CD1c-positive myeloid dendritic cell (primary cell): ENCODE measurements at regions not wholly inside any gene's neighbourhood (a gene's known extent, or its start where the extent isn't known, plus 50 kb on each side); places are given as distances from the start of the nearest gene placed in this dataset.
"Not testable (repeated sequence)": the region's sequence is repeated elsewhere in the genome, so short reads cannot be mapped to it uniquely, and the experiment has no call there.

Experiments
- DNase-seq: peaks from one replicate; pipeline ENCODE4 v3.0.0-alpha.2; 2016; ENCODE audit errors: extremely low spot score

DNA sequence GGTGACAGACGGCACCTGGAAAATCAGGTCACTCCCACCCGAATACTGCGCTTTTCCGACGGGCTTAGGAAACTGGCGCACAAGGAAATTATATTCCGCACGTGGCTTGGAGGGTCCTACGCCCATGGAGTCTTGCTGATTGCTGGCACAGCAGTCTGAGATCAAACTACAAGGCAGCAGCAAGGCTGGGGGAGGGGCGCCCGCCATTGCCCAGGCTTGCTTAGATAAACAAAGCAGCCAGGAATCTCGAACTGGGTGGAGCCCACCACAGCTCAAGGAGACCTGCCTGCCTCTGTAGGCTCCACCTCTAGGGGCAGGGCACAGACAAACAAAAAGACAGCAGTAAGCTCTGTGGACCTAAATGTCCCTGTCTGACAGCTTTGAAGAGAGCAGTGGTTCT lies 394.3 kb downstream of the PTH2R start:
- not testable (repeated sequence) for DNase-seq

DNA sequence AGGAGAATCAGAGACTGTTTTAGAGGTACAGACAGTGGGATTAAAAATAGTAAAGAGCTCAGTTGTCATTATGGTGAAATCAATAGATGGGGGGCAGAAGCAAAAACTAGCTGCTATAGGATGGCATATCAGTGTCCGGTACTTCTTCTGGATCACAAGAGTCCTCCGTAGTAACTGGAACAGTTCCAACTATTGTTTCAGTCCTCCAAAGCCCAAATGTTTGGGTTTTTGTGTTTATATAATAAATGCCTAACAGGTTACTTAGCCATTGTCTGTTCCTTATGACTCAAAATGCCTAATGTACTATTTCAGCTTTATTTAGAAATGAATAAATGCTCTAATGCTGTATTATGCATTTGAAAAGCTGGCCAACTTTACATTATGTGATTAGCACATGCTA lies 401.2 kb downstream of the PTH2R start:
- DNase-seq: no peak

DNA sequence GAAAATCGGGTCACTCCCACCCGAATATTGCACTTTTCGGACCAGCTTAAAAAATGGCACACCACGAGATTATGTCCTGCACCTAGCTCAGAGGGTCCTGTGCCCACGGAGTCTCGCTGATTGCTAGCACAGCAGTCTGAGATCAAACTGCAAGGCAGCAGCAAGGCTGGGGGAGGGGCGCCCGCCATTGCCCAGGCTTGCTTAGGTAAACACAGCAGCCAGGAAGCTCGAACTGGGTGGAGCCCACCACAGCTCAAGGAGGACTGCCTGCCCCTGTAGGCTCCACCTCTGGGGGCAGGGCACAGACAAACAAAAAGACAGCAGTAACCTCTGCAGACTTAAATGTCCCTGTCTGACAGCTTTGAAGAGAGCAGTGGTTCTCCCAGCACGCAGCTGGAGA lies 405.3 kb downstream of the PTH2R start:
- not testable (repeated sequence) for DNase-seq

DNA sequence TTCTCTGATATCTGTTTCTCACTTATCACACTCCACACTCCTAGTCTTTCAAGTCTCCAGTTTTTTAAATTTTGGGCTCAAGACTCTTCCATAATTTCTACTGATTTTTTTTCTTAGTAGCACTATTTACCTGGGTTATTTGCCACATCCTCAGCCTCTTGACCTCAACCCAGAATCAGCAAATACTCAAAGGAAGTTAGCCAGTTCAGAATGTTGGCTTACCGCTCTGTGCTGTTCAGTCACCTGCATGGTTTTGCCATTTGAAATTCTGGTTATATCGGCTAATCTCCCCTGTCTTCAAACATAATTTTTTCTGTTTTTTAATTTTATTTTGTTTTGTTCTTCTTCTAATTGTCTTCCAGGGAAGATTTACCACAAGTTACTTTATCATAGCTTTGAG lies 412.6 kb downstream of the PTH2R start:
- no peak for DNase-seq

DNA sequence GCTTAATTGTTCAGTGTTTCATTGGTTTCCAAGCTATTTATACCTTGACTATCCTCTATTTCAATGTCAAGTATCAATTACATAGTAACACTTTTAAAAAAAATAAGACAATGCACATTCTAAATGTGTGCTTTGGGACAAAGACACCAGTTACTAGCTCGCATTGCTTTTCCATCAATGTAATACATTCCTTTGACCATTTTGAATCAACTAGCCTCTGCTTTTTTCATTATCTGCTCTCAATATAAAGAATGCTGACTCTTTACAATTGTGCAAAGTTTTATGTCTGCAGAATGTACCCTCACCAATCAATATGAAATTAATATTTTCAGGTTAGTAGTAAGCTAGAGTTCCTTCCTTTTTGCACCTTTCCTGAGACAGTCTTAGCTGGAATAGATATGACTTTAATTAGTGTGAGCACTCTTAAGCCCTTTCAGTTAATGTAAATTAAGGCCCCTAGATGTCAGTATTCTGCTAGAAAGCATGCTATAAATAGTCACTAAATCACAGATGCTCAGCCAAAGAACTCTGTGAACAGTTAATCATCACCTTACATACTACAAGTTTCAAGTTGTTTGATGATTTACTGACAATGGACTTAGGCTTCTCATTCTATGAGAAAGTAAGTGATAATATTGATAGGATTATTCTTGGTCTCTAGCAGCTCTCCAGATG lies 413.6 kb downstream of the PTH2R start:
- DNase-seq: no peak

DNA sequence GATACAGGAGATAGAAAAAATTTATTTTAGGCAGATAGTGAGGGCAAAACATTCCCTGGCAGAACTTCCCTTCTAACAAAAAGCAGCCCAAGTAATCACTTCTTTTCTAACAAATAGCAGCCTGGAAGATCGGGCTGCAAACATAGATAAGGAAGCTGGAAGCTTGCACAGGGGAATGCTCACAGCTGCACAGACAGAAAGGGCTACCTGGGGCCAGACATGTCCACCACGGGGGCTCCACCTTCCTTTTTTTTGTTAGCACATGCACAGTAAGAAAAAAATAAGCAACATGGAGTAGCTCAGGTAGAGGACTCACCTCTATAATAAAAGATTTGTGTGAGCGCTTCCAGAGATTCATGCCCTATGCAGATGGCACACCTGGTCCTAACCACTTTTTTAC lies 420.5 kb downstream of the PTH2R start:
- DNase-seq: no peak

DNA sequence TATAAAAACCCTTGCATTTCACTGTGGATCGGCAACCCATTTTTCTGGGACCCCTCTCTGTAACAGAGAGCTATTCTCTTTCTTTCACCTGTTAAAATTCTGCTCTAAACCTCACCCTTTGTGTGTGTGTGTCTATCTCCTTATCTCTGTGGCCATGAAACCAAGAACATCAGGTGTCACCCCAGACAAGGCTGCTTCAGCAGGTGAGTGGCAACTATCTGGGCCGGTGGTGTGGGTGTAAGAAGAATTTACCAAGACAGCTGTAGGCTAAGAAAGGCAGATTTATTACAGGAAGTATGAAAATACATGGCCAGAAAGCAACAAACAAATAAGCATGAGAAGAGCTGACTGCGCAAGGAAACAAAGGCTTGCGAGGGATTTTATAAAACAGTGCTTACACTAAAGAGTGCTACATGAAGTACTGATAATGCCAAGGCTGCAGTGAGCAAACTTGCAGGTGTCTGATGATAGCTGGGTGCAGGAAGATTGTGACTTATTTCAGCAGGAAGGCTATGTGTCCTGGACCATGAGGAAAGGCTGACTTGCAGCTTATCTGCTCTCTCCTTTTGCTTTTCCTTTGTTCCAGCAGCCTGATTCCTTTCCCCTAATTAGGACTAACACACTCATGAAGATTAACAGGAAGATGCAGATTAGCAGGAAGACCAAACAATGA lies 421.1 kb downstream of the PTH2R start:
- no peak for DNase-seq

DNA sequence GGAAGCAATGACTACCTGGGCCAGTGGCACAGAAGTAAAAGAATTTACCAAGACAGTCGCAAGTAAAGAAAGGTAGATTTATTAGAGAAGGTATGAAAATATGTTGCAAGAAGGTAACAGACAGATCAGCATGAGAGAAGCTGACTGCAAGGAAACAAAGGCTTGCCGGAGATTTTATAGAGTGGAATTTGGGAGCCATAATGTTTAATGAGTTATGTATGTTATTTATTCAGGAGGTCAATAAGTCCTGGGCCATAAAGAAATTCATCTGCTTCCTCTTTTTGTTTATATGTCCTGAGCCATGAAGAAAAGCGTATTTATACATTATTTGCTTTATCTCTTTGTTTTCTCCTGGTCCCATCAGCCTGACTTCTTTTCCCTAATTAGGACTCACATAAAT lies 423.6 kb downstream of the PTH2R start:
- DNase-seq: no peak

DNA sequence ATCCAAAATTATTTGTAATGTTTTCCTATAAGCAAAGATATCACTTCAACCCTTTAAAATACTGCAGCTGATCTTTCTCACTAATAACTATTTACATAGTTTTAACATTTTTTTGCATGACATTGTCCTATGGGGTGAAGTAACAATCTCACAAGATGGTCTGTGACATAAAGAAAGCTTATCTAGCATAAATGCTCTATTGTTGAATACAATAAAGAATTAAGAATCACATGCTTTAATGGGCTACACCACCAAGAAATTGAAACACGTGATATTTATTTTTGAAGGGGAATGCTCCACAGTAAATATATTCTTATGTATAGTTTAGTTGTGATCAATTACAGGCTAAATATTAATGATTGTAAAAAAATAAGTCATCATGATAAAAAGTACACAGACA lies 441.1 kb downstream of the PTH2R start:
- DNase-seq: no peak

DNA sequence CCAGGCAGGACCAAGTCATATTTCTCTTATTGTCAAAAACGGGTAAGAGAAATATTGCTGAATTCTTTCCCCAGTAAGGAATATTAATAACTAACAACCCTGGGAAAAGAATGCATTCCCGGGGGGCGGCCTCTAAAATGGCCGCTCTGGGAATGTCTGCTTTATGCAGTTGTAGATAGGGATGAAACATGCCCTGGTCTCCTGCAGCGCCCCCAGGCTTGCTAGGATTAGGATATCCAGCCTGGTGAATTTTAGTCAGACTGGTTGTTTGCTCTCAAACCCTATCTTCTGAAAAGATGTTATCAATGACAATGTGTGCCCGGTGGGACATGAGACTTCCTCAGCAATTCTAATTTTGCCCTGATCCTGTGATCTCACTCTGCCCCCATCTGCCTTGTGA lies 448.1 kb downstream of the PTH2R start:
- DNase-seq: no peak

DNA sequence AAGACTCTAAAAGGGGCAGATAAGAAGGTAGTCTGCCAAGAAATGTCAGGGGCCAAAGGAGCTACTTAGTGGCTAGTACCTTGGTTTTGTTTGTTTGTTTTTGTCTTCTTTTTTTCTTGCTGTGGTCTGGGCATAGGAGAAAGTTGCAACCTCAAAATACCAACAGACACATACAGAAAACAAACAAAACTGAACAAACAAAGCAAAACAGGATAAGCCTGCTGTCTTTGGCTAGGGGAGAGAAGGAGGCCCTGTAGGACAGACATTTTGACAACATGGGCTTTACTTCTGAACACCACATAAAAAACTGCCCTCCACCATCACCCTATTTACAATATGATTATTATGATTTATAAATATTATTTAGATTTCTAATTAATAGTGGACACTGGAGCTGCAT lies 460.8 kb downstream of the PTH2R start:
- DNase-seq: no peak

DNA sequence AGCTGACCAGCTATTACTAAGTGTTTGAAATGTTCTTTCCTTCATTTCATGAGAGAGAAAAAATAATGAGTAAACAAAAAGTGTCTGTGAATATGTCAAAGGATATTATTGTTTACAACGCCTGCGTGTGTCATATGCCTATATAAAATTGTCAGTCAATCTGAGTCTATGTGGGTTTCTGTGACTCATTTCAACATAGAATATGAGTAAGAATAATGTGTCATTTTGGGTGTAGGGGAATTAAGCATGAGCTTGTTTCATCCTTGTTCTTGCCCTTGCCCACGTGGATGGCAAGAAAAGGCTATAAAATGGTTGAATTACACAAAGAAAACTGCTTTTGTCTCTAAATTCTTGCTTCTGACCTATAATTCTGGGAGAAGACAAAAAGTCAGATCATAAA lies 466.0 kb downstream of the PTH2R start:
- peak; percentile 9 for DNase-seq

DNA sequence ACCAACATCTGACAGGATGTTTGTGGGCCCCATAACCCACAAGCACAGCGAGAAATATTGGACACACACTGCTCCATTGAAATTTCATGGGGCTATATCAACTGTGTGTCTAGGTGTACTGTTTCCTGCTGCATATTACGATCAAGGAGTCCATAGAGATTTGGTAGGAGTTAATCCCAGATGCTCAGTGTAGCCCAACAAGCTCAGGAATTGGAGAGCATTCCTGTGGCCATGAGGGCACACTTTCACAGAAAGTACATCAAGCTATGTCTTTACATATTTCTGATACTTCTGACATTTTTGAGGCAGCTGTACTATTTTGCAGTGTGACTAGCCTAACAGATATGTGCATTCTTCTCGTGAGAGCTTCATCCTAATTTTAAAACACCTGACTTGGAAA lies 473.1 kb downstream of the PTH2R start:
- DNase-seq: no peak

DNA sequence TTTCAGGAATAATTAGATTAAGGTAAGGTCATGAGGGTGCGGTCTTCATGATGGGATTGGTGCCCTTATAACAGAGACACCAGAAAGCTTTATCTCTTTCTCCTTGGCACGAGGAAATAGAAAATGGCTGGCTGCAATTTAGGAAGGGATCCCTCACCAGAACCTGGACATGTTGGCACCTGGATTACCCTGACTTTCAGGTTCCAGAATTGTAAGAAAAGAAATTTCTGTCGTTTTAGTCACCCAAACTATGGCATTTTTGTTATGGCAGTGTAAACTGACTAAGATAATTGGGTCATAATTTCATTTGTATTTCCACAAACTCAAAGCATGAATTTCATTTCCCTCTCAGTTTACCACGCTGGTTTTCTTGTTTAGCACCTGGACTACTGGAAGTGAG lies 473.6 kb downstream of the PTH2R start:
- DNase-seq: no peak

DNA sequence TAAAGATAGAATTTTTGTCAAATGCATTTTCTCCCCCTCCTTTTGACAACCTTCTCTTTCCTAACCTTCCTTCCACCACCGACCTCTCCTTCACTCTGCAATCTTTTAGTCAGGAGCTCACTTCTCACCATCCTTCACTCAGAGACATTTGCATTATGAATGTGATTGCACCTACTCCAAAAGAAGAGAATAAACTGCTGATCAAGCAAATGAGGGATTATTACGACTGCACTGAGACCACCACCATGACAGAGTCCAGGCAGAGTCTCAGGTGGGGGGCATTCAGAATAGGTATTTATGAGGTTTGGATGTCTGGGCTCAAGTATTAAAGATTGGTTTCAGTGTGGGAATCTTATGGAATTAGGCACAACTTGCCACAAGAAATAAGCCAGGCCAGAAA lies 483.9 kb downstream of the PTH2R start:
- no peak for DNase-seq

DNA sequence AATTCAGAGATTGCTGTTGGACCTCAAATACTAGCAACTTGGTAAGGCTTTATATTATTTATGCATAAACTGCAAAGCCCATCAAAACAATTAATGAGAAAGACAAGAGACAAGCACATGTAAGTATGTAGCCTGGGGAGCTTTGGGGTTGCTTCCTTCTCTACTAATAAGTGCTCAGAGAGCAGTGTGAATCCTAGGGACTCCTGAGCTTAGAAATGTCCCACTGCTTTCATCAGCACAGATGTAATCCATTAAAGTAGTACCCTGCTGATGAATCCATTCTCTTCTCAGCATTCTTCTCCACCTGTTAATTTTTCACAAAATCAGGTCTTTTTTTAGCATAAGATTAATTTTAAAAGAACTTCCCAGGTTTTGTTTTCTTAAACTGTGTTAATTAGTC lies 485.6 kb downstream of the PTH2R start:
- no peak for DNase-seq

DNA sequence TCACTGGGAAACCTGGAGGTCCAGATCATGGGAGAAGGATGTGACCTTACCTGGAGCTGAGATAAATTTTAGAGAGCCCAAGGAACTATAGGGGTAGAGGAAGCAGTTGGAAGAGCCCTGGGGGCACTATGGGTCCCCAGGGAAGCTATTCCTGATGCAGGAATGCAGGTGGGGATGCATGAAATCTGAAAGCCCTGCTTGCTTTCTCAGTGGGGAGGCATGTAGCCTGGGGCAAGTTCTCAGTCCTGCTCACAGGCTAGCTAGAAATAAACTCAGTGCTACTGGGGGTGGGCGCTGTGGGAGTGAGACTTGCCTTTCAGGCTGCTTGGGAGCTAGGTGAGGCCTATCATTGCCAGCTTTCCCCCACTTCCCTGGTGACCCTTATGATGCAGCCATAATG lies 499.7 kb downstream of the PTH2R start:
- DNase-seq: no peak

DNA sequence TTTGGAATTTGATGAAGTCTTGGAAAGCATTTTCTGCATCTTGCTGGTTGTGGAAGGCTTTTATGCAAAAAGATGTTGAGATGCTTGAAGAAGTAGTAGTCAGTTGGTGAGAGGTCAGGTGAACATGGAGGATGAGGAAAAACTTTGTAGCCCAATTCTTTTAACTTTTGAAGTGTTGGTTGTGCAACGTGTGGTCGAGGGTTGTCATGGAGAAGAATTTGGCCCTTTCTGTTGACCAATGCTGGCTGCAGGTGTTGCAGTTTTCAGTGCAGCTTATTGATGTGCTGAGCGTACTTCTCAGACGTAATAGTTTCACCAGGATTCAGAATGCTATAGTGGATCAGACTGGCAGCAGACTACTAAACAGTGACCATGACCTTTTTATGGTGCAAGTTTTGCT lies 508.4 kb upstream of the MAP2 start:
- no peak for DNase-seq

DNA sequence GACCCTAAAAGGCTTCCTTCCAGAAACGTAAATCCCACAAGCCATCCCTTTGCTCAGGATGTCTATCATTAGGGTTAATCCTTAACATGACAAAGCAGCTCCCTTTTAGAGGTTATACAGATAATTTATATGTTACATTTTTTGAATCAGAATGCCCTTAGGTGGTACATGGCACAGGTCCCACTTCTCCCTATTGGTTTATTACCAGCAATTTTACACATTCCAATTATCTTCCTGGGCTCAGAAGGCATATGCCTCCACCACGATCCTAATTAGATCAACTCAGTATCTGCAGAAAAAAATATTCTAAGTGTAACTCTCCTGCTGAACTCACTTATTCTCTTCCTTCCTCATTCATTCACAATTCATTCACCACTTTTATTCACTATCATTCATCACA lies 507.0 kb upstream of the MAP2 start:
- DNase-seq: no peak

DNA sequence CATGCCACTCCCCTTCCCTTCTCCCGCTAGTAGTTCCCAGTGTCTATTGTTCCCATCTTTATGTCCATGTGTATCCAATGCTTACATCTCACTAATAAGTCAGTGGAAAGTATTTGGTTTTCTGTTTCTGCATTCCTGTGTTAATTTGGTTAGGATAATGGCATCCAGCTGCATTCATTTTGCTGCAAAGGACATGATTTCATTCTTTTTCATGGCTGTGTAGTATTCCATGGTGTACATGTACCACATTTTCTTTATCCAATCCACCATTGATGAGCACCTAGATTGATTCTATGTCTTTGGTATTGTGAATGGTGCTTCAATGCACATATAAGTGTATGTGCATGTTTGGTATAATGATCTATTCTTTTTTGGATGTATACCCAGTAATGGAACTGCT lies 502.5 kb upstream of the MAP2 start:
- DNase-seq: not testable (repeated sequence)

DNA sequence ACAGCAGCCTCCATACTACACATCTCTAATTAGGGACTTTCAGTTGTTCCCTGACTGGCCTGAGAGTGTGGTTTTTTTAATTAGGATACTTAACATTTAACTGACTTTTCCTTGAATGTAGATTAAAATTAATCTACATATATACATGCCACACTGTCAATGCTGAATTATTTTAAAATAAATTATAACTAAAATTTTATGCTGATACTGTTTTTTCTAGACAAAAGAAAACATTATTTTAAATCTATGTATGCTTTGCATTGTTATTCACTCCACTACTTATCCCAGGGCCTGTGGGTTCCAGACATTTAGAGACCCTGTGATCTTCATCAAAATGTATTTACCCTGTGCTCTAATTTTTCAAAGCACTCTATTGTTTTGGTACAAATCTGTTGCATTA lies 496.0 kb upstream of the MAP2 start:
- no peak for DNase-seq

DNA sequence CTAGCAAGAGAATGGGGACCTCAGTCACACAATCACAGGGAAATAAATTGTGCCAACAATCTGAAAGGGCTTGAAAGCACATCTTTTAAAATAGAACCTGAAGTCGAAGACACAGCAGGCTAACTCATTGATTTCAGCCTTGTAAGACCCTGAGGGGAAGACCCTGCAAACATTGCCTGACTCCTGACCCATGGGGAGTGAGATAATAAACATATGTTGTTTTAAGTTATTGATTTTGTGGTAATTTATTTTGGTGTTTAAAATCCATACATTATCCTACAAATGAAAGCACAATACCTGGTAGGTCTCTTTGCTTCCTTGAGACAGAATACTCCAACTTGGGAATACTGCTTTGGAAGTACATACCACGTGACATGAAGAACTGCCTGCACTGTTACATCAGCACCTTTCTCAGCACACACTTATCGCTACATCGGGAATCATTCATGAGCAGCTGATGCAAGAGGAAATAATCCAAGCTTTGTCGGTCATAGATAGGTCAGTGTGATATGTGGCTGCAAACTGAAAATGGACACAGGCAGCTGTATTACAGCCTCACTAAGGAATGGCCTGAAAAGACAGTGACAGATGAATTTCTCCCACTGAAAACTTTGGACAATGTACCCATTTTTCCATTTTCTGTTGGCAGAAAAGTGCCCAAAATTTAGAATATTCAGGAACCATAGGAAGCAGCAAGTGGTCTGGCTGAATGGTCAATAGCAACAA lies 494.5 kb upstream of the MAP2 start:
- no peak for DNase-seq

DNA sequence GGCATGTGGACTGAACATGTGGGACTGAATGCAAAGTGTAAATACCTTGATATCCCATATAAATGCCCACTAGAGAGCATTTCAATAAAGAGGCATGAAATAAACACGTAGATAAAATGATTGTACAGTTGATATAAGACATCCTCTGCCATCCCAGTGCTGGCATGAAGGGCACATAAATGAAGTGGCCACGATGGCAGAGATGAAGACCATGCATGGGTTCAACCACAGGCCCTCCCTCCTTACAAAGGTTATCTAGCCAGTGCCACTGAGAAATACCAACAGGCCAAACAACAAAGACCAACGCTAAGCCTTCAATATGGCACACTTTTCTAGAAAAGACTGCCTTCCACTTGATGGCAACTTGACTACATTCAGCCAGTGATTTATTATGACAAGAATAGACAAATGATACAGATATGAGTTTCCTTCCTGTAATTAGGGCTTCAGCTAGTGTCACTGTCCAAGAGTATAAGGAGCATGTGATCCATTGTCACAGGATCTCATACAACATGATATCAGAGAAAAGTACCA lies 493.9 kb upstream of the MAP2 start:
- DNase-seq: no peak
